ENCODE measurements at regions not wholly inside any gene's neighbourhood (a gene's known extent, or its start where the extent isn't known, plus 50 kb on each side); places are given as distances from the start of the nearest gene placed in this dataset.

DNA sequence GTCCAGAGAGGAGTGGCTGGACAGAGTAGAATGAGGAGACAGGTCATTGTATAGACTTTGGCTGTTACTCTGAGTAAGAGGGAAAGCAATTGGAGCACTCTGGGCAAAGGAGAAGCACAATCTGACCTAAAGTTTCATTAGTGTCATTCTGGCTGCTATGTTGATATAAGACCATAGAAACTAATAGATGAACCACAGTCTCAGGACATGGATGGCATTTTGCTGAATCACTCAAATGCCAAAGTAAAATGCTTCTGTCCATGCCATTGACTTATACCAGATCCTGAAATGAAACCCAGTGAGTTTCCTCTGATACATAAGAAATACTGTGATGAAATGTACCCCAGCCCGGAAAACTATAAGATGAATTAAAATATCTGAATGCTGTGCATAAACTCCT is 65.8 kb upstream of the COCH start (continued):
- TF ChIP-seq, protein P1, sequence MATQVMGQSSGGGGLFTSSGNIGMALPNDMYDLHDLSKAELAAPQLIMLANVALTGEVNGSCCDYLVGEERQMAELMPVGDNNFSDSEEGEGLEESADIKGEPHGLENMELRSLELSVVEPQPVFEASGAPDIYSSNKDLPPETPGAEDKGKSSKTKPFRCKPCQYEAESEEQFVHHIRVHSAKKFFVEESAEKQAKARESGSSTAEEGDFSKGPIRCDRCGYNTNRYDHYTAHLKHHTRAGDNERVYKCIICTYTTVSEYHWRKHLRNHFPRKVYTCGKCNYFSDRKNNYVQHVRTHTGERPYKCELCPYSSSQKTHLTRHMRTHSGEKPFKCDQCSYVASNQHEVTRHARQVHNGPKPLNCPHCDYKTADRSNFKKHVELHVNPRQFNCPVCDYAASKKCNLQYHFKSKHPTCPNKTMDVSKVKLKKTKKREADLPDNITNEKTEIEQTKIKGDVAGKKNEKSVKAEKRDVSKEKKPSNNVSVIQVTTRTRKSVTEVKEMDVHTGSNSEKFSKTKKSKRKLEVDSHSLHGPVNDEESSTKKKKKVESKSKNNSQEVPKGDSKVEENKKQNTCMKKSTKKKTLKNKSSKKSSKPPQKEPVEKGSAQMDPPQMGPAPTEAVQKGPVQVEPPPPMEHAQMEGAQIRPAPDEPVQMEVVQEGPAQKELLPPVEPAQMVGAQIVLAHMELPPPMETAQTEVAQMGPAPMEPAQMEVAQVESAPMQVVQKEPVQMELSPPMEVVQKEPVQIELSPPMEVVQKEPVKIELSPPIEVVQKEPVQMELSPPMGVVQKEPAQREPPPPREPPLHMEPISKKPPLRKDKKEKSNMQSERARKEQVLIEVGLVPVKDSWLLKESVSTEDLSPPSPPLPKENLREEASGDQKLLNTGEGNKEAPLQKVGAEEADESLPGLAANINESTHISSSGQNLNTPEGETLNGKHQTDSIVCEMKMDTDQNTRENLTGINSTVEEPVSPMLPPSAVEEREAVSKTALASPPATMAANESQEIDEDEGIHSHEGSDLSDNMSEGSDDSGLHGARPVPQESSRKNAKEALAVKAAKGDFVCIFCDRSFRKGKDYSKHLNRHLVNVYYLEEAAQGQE (tag by site-specific recombination; IDR thresholded peaks at IDR 0.05) = no peak
- TF ChIP-seq ZNF221 (tag by site-specific recombination; IDR thresholded peaks at IDR 0.05; ENCODE audit: borderline replicate concordance) (no peak), ZNF324 (tag by site-specific recombination; IDR thresholded peaks at IDR 0.05) (no peak), ZNF510 (tag by site-specific recombination; IDR thresholded peaks at IDR 0.05; ENCODE audit: insufficient replicate concordance) (no peak), ZNF654 (tag by site-specific recombination; IDR thresholded peaks at IDR 0.05; ENCODE audit: low read depth) (no peak), ZNF335 (tag by site-specific recombination; conservative IDR thresholded peaks at IDR 0.05) (no peak), ZNF157 (tag by site-specific recombination; IDR thresholded peaks at IDR 0.05) (no peak), ZNF138 (tag by site-specific recombination; IDR thresholded peaks at IDR 0.05; ENCODE audit: borderline replicate concordance) (no peak), ZNF146 (tag by site-specific recombination; IDR thresholded peaks at IDR 0.05) (no peak), ZNF174 (tag by site-specific recombination; IDR thresholded peaks at IDR 0.05) (no peak), ZNF140 (tag by site-specific recombination; IDR thresholded peaks at IDR 0.05) (no peak)
- TF ChIP-seq, protein P2, sequence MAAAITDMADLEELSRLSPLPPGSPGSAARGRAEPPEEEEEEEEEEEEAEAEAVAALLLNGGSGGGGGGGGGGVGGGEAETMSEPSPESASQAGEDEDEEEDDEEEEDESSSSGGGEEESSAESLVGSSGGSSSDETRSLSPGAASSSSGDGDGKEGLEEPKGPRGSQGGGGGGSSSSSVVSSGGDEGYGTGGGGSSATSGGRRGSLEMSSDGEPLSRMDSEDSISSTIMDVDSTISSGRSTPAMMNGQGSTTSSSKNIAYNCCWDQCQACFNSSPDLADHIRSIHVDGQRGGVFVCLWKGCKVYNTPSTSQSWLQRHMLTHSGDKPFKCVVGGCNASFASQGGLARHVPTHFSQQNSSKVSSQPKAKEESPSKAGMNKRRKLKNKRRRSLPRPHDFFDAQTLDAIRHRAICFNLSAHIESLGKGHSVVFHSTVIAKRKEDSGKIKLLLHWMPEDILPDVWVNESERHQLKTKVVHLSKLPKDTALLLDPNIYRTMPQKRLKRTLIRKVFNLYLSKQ (tag by site-specific recombination; IDR thresholded peaks at IDR 0.05; ENCODE audit: borderline replicate concordance) = no peak
- TF ChIP-seq, protein P3, sequence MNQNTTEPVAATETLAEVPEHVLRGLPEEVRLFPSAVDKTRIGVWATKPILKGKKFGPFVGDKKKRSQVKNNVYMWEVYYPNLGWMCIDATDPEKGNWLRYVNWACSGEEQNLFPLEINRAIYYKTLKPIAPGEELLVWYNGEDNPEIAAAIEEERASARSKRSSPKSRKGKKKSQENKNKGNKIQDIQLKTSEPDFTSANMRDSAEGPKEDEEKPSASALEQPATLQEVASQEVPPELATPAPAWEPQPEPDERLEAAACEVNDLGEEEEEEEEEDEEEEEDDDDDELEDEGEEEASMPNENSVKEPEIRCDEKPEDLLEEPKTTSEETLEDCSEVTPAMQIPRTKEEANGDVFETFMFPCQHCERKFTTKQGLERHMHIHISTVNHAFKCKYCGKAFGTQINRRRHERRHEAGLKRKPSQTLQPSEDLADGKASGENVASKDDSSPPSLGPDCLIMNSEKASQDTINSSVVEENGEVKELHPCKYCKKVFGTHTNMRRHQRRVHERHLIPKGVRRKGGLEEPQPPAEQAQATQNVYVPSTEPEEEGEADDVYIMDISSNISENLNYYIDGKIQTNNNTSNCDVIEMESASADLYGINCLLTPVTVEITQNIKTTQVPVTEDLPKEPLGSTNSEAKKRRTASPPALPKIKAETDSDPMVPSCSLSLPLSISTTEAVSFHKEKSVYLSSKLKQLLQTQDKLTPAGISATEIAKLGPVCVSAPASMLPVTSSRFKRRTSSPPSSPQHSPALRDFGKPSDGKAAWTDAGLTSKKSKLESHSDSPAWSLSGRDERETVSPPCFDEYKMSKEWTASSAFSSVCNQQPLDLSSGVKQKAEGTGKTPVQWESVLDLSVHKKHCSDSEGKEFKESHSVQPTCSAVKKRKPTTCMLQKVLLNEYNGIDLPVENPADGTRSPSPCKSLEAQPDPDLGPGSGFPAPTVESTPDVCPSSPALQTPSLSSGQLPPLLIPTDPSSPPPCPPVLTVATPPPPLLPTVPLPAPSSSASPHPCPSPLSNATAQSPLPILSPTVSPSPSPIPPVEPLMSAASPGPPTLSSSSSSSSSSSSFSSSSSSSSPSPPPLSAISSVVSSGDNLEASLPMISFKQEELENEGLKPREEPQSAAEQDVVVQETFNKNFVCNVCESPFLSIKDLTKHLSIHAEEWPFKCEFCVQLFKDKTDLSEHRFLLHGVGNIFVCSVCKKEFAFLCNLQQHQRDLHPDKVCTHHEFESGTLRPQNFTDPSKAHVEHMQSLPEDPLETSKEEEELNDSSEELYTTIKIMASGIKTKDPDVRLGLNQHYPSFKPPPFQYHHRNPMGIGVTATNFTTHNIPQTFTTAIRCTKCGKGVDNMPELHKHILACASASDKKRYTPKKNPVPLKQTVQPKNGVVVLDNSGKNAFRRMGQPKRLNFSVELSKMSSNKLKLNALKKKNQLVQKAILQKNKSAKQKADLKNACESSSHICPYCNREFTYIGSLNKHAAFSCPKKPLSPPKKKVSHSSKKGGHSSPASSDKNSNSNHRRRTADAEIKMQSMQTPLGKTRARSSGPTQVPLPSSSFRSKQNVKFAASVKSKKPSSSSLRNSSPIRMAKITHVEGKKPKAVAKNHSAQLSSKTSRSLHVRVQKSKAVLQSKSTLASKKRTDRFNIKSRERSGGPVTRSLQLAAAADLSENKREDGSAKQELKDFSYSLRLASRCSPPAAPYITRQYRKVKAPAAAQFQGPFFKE (tag by site-specific recombination; IDR thresholded peaks at IDR 0.05; ENCODE audit: borderline replicate concordance) = no peak
- TF ChIP-seq, protein P4, sequence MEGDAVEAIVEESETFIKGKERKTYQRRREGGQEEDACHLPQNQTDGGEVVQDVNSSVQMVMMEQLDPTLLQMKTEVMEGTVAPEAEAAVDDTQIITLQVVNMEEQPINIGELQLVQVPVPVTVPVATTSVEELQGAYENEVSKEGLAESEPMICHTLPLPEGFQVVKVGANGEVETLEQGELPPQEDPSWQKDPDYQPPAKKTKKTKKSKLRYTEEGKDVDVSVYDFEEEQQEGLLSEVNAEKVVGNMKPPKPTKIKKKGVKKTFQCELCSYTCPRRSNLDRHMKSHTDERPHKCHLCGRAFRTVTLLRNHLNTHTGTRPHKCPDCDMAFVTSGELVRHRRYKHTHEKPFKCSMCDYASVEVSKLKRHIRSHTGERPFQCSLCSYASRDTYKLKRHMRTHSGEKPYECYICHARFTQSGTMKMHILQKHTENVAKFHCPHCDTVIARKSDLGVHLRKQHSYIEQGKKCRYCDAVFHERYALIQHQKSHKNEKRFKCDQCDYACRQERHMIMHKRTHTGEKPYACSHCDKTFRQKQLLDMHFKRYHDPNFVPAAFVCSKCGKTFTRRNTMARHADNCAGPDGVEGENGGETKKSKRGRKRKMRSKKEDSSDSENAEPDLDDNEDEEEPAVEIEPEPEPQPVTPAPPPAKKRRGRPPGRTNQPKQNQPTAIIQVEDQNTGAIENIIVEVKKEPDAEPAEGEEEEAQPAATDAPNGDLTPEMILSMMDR (tag by site-specific recombination; IDR thresholded peaks at IDR 0.05) = no peak

DNA sequence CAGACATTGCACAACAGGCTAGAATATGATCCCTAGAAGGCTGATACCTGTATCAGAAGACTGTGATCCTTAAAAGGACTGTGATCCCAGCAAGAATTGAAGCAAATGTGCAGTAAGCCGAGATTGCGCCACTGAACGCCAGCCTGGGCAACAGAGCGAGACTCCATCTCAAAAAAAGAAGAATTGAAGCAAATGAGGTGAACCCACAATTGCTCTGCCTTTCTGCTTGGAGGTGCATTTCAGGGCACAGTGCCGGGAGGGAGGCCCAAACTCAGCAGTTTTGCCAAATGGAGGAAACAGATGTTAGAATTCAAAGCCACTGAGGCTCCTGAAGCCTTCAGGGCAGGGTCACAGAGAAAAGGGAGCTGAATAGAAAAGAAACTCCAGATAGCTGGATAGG is 61.1 kb upstream of the COCH start:
- no peak overlapping the region for H3K4me3 ChIP-seq (ENCODE audit: low read depth, low read length)
- no peaks in the 10 kb centered on the region for H3K36me3 ChIP-seq (ENCODE audit: control insufficient read depth in 2 of 2, insufficient read depth in 1 of 2, low read length in 2 of 2)
- no peak for TF ChIP-seq ZNF654 (tag by site-specific recombination; IDR thresholded peaks at IDR 0.05; ENCODE audit: low read depth)
- no peak for TF ChIP-seq ZNF560 (tag by site-specific recombination; IDR thresholded peaks at IDR 0.05; ENCODE audit: borderline replicate concordance)
- TF ChIP-seq ZBTB20 (tag by site-specific recombination; IDR thresholded peaks at IDR 0.05) = no peak
- no peak for TF ChIP-seq KLF1 (tag by site-specific recombination; IDR thresholded peaks at IDR 0.05)
- no peak for TF ChIP-seq ZBTB21 (tag by site-specific recombination; IDR thresholded peaks at IDR 0.05)
- TF ChIP-seq ZSCAN5A (tag by site-specific recombination; IDR thresholded peaks at IDR 0.05) = no peak
- no peaks in the 10 kb centered on the region for H3K9me3 ChIP-seq (ENCODE audit: control insufficient read depth, insufficient read depth, low read depth, low read length)
- no peaks in the 10 kb centered on the region for H3K4me1 ChIP-seq (ENCODE audit: control insufficient read depth, insufficient read depth, low read length)
- CTCF ChIA-PET = no interaction called here
- POLR2A ChIA-PET = interaction anchor here (0.6 kb wide), 1 partner anchor 1541 kb away, joined by 4 read pairs; no protein-coding TSS in a partner anchor
- H3K27ac ChIP-seq (ENCODE audit: extremely low read depth, low read depth, low read length) = no peak overlapping the region
